Upper lobe of right lung (tissue), 1 donor: ENCODE measurements at regions not wholly inside any gene's neighbourhood (a gene's known extent, or its start where the extent isn't known, plus 50 kb on each side); places are given as distances from the start of the nearest gene placed in this dataset.

Experiments used
- ATAC-seq: fragments of 200-7000 bp; cut with Tn5 transposase; one replicate; pipeline ENCODE4 v1.9.1; 2020; ENCODE audit warnings: mild to moderate bottlenecking, moderate library complexity
- DNase-seq: peaks from one replicate; pipeline ENCODE4 v3.0.0-alpha.2; 2020
- H3K27ac ChIP-seq: fragments of 200-600 bp; one replicate; pipeline ENCODE4 v1.8.0; 2022
- H3K27me3 ChIP-seq: fragments of 200-600 bp; one replicate; pipeline ENCODE4 v1.8.0; 2022; ENCODE audit warnings: mild to moderate bottlenecking
- H3K36me3 ChIP-seq: fragments of 200-600 bp; one replicate; pipeline ENCODE4 v1.8.0; 2022
- H3K4me1 ChIP-seq: fragments of 200-600 bp; one replicate; pipeline ENCODE4 v1.8.0; 2022
- H3K4me3 ChIP-seq: fragments of 200-600 bp; one replicate; pipeline ENCODE4 v1.8.0; 2022; ENCODE audit warnings: mild to moderate bottlenecking
- H3K9me3 ChIP-seq: fragments of 200-600 bp; one replicate; pipeline ENCODE4 v1.8.0; 2022
- CTCF ChIP-seq: fragments of 200-600 bp; IDR thresholded peaks from one replicate; pipeline ENCODE4 v1.8.0; 2022; ENCODE audit warnings: antibody characterized with exemption
- intact Hi-C: fragments of 100-400 bp; cut with DNase I; formaldehyde crosslinking; loops from one replicate; pipeline ENCODE4 v1.11.0; 2022
- donor health status: DM: no; HTN: yes; CAD: no; lungs with severe emphysema.

DNA sequence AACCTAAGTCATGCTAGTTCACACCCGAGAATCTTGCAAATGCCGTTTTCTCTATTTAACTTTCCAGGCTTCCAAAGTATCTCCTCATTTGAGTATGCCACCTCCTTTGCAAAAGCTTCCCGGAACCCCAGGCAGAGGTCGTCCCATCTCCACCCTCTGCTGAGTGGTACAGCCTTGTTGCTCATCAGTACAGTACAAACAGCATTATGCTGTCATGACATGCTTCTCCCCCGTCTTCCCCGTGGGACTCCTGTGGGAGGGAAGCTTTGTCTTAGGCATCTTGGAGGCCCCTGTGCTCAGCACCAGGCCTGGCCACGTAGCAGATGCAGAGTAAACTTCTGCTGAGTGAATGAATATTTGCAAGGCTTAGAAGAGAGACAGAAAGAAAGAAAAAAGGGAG is 102.7 kb downstream of the CDCA7 start:
- Histone ChIP-seq H3K4me3 (no peak overlapping the region), H3K9me3 (no peaks in the 10 kb centered on the region), H3K4me1 (no peaks in the 10 kb centered on the region), H3K36me3 (no peaks in the 10 kb centered on the region), H3K27me3 (no peaks in the 10 kb centered on the region), H3K27ac (no peak overlapping the region)
- intact Hi-C loops = no loop called here
- DNase-seq (no peak), ATAC-seq (no peak)
- no peak for TF ChIP-seq CTCF

GRCh38 chr2:173458991-173459780 is 104.5 kb downstream of the CDCA7 start:
- no peaks in the 10 kb centered on the region for H3K27me3 ChIP-seq
- no peak overlapping the region for H3K4me3 ChIP-seq
- intact Hi-C loops = no loop called here
- DNase-seq (no peak), ATAC-seq (peak; percentile 50)
- TF ChIP-seq CTCF = no peak
- H3K9me3 ChIP-seq = no peaks in the 10 kb centered on the region
- no peaks in the 10 kb centered on the region for H3K4me1 ChIP-seq
- no peaks in the 10 kb centered on the region for H3K36me3 ChIP-seq
- H3K27ac ChIP-seq = no peak overlapping the region

- H3K27me3 ChIP-seq = no peaks in the 10 kb centered on the region
- no peak for DNase-seq
- ATAC-seq = no peak
- TF ChIP-seq CTCF = no peak
- H3K4me1 ChIP-seq = no peaks in the 10 kb centered on the region
- H3K4me3 ChIP-seq = no peak overlapping the region
- intact Hi-C loops = no loop called here
- H3K27ac ChIP-seq = no peak overlapping the region
- no peaks in the 10 kb centered on the region for H3K9me3 ChIP-seq
- no peaks in the 10 kb centered on the region for H3K36me3 ChIP-seq
Measured at GRCh38 chr2:173462892-173463840, 108.5 kb downstream of the CDCA7 start.

DNA sequence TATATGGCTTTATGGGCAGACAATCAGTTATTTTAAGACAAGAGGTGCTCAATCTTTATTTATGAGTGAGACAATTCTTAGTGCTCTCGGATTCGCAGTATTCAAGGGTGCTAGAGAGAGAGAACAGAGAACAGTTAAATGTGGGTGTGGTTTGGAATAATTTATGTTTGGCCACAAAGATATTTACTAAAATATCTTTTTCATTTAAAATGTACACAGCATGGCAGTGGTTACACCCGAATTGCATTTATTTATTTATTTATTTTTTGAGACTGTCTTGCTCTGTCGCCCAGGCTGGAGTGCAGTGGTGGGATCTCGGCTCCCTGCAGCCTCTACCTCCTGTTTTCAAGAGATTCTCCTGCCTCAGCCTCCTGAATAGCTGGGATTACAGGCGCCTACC is 109.2 kb downstream of the CDCA7 start:
- Histone ChIP-seq H3K9me3 (no peaks in the 10 kb centered on the region), H3K36me3 (no peaks in the 10 kb centered on the region), H3K27ac (no peak overlapping the region), H3K4me1 (no peaks in the 10 kb centered on the region), H3K27me3 (no peaks in the 10 kb centered on the region), H3K4me3 (no peak overlapping the region)
- no peak for TF ChIP-seq CTCF
- intact Hi-C loops = no loop called here
- DNase-seq = no peak
- no peak for ATAC-seq

- Histone ChIP-seq H3K27me3 (no peaks in the 10 kb centered on the region), H3K4me1 (no peaks in the 10 kb centered on the region), H3K27ac (no peak overlapping the region), H3K4me3 (no peak overlapping the region), H3K9me3 (no peaks in the 10 kb centered on the region), H3K36me3 (no peaks in the 10 kb centered on the region)
- no peak for TF ChIP-seq CTCF
- ATAC-seq = no peak
- intact Hi-C loops = no loop called here
- no peak for DNase-seq
Measured at GRCh38 chr2:173467751-173468150, 113.1 kb downstream of the CDCA7 start.
